A549 (cell line): ENCODE measurements at regions not wholly inside any gene's neighbourhood (a gene's known extent, or its start where the extent isn't known, plus 50 kb on each side); places are given as distances from the start of the nearest gene placed in this dataset.

Experiments
- ATAC-seq, 2 experiments: fragments of 200-7000 bp in 1 of 2; fragments of >200 bp in 1 of 2; cut with Nextera tagmentation in 1 of 2; cut with Tn5 transposase in 1 of 2; 3 replicates each; pipeline versions ENCODE4 v1.8.0 to v1.9.1; 2018 to 2020; ENCODE audit warnings: mild to moderate bottlenecking in 1 of 2, moderate library complexity in 1 of 2
- CTCF ChIA-PET: fragments of 300-600 bp; sonication (Branson Sonifier 250); formaldehyde crosslinking; extraction: SDS; loops from one replicate; lab custom pipeline; 2021; ENCODE audit warnings: antibody characterized with exemption, inconsistent platforms; lab: Yijun Ruan, JAX
- POLR2A ChIA-PET: fragments of 350-600 bp; formaldehyde crosslinking; extraction: SDS; loops from one replicate; lab custom pipeline; 2021; ENCODE audit warnings: antibody characterized with exemption, inconsistent platforms; lab: Yijun Ruan, JAX
- DNase-seq, 2 experiments: peaks; one replicate each; pipeline versions ENCODE4 v3.0.0 to v3.0.0-alpha.2; 2011 to 2016; ENCODE audit warnings: low read depth in 1 of 2, low spot score in 1 of 2
- FAIRE-seq: peaks from 2 replicates; lab custom pipeline; 2011; peaks lifted over from hg19 to GRCh38; lab: Jason Lieb, UNC
- H3K27ac ChIP-seq, 2 experiments: fragments of >200 bp; sonication (Bioruptor Twin); formaldehyde crosslinking; 3 replicates each; pipeline ENCODE4 v1.5.1; 2016 to 2017
- H3K4me1 ChIP-seq: fragments of >200 bp; sonication (Bioruptor Twin); formaldehyde crosslinking; 3 replicates; pipeline ENCODE4 v1.6.1; 2016
- H3K4me2 ChIP-seq: fragments of >200 bp; sonication (Bioruptor Twin); formaldehyde crosslinking; 3 replicates; pipeline ENCODE4 v1.6.1; 2016
- H3K4me3 ChIP-seq: fragments of >200 bp; sonication (Bioruptor Twin); formaldehyde crosslinking; 3 replicates; pipeline ENCODE4 v1.5.1; 2016
- H3K9me3 ChIP-seq: fragments of >200 bp; sonication (Bioruptor Twin); formaldehyde crosslinking; 3 replicates; pipeline ENCODE4 v1.6.1; 2016
- ATOH8 ChIP-seq: fragments of 250-450 bp; sonication (Bioruptor Pico); IDR thresholded peaks from 2 replicates; pipeline ENCODE4 v1.5.0; 2020; ENCODE audit warnings: low read depth, mild to moderate bottlenecking, moderate library complexity
- BCL3 ChIP-seq: fragments of >200 bp; sonication (Bioruptor Twin); formaldehyde crosslinking; IDR thresholded peaks from 3 replicates; pipeline ENCODE4 v1.6.1; 2016
- CBX2 ChIP-seq: fragments of 200-600 bp; sonication (generic); IDR thresholded peaks from 2 replicates; pipeline ENCODE4 v1.6.1; 2016; ENCODE audit warnings: low read depth, mild to moderate bottlenecking, borderline replicate concordance
- CBX8 ChIP-seq: fragments of 200-600 bp; sonication (generic); IDR thresholded peaks from 2 replicates; pipeline ENCODE4 v1.6.1; 2016
- CHD2 ChIP-seq: fragments of 150-350 bp; IDR thresholded peaks from 2 replicates; pipeline ENCODE4 v1.6.1; 2014; ENCODE audit warnings: low read length; ENCODE audit not compliant: partially characterized antibody
- CTCF ChIP-seq: fragments of >200 bp; sonication (Bioruptor Twin); formaldehyde crosslinking; IDR thresholded peaks from 3 replicates; pipeline ENCODE4 v1.5.1; 2016
- EHF ChIP-seq: fragments of 250-450 bp; sonication (Bioruptor Pico); IDR thresholded peaks from 2 replicates; pipeline ENCODE4 v1.5.0; 2020; ENCODE audit warnings: mild to moderate bottlenecking
- EP300 ChIP-seq, 2 experiments: fragments of >200 bp; sonication (Bioruptor Twin); formaldehyde crosslinking; IDR thresholded peaks; 2 replicates in 1 of 2; 3 replicates in 1 of 2; pipeline ENCODE4 v1.6.1; 2016 to 2017
- ESRRA ChIP-seq: fragments of 150-350 bp; IDR thresholded peaks from 2 replicates; pipeline ENCODE4 v1.6.1; 2014; ENCODE audit warnings: mild to moderate bottlenecking, low read length, borderline replicate concordance
- FOSB ChIP-seq: fragments of 250-450 bp; sonication (Bioruptor Pico); IDR thresholded peaks from 2 replicates; pipeline ENCODE4 v1.5.0; 2020; ENCODE audit warnings: mild to moderate bottlenecking, moderate library complexity
- FOSL2 ChIP-seq, 2 experiments: fragments of 450-650 bp in 1 of 2; fragments of >200 bp in 1 of 2; sonication (Bioruptor Twin) in 1 of 2; formaldehyde crosslinking; IDR thresholded peaks; 2 replicates each; pipeline versions ENCODE4 v1.5.0 to v1.6.1; 2016 to 2020; ENCODE audit warnings: mild to moderate bottlenecking in 1 of 2, moderate library complexity in 1 of 2
- FOXS1 ChIP-seq: fragments of 250-450 bp; sonication (Bioruptor Pico); IDR thresholded peaks from 2 replicates; pipeline ENCODE4 v1.5.0; 2020; ENCODE audit warnings: mild to moderate bottlenecking, moderate library complexity
- HDAC2 ChIP-seq: fragments of 200-600 bp; sonication (generic); IDR thresholded peaks from 2 replicates; pipeline ENCODE4 v1.6.1; 2016
- HES2 ChIP-seq: fragments of >200 bp; sonication (Bioruptor Twin); formaldehyde crosslinking; IDR thresholded peaks from 2 replicates; pipeline ENCODE4 v1.6.1; 2016
- KDM5A ChIP-seq: fragments of 200-600 bp; sonication (generic); IDR thresholded peaks from 2 replicates; pipeline ENCODE4 v1.6.1; 2016; ENCODE audit warnings: antibody characterized with exemption, mild to moderate bottlenecking
- MAFK ChIP-seq: fragments of 450-650 bp; IDR thresholded peaks from 2 replicates; pipeline ENCODE4 v1.6.1; 2014; ENCODE audit not compliant: partially characterized antibody
- MAZ ChIP-seq: fragments of 150-350 bp; IDR thresholded peaks from 2 replicates; pipeline ENCODE4 v1.6.1; 2014; ENCODE audit warnings: antibody characterized with exemption, low read depth, low read length, borderline replicate concordance
- MYC ChIP-seq: IDR thresholded peaks from 2 replicates; pipeline ENCODE4 v1.6.1; 2012; ENCODE audit warnings: mild to moderate bottlenecking, inconsistent platforms, low read length, improper control_type of control experiment, borderline replicate concordance
- NR3C1 ChIP-seq: fragments of >200 bp; sonication (Bioruptor Twin); formaldehyde crosslinking; IDR thresholded peaks from 3 replicates; pipeline ENCODE4 v1.6.1; 2017
- PHF8 ChIP-seq: fragments of 200-600 bp; sonication (generic); IDR thresholded peaks from 2 replicates; pipeline ENCODE4 v1.6.1; 2016; ENCODE audit warnings: low read depth, mild to moderate bottlenecking, antibody characterized with exemption, moderate library complexity, borderline replicate concordance
- RAD21 ChIP-seq, 2 experiments: fragments of >200 bp in 1 of 2; sonication (Bioruptor Twin) in 1 of 2; formaldehyde crosslinking in 1 of 2; IDR thresholded peaks in 1 of 2; conservative IDR thresholded peaks in 1 of 2; 2 replicates in 1 of 2; 3 replicates in 1 of 2; pipeline ENCODE4 v1.6.1; 2012 to 2018; ENCODE audit warnings: inconsistent platforms in 1 of 2
- RARB ChIP-seq: fragments of 250-450 bp; sonication (Bioruptor Pico); IDR thresholded peaks from 2 replicates; pipeline ENCODE4 v1.8.0; 2021; ENCODE audit warnings: mild to moderate bottlenecking, moderate library complexity
- SREBF2 ChIP-seq: fragments of 450-650 bp; IDR thresholded peaks from 2 replicates; pipeline ENCODE4 v1.6.1; 2014; ENCODE audit warnings: mild to moderate bottlenecking, moderate library complexity
- USF2 ChIP-seq: fragments of 450-650 bp; IDR thresholded peaks from 2 replicates; pipeline ENCODE4 v1.6.1; 2014; ENCODE audit warnings: antibody characterized with exemption
- ZC3H11A ChIP-seq: fragments of 450-650 bp; IDR thresholded peaks from 2 replicates; pipeline ENCODE4 v1.6.1; 2014; ENCODE audit warnings: antibody characterized with exemption, mild to moderate bottlenecking
- ZFP36 ChIP-seq: fragments of 450-650 bp; IDR thresholded peaks from 2 replicates; pipeline ENCODE4 v1.6.1; 2014; ENCODE audit warnings: borderline replicate concordance; ENCODE audit not compliant: partially characterized antibody
- ZNF302 ChIP-seq: fragments of 250-450 bp; sonication (Bioruptor Pico); IDR thresholded peaks from 2 replicates; pipeline ENCODE4 v1.9.0; 2021; ENCODE audit warnings: inconsistent platforms, mild to moderate bottlenecking, moderate library complexity
- ZSCAN20 ChIP-seq: fragments of 250-450 bp; sonication (Bioruptor Pico); IDR thresholded peaks from 2 replicates; pipeline ENCODE4 v1.8.0; 2022; ENCODE audit warnings: mild to moderate bottlenecking, moderate library complexity
- WGBS: methylation state at CpG from one replicate; pipeline ENCODE4 v1.1.6; 2017; ENCODE audit errors: missing lambda C conversion rate; 5-methylcytosine and 5-hydroxymethylcytosine counted together
- TF ChIP-seq, protein P1 (sequence below): fragments of 150-350 bp; IDR thresholded peaks from 2 replicates; pipeline ENCODE4 v1.6.1; 2014; ENCODE audit warnings: low read depth, mild to moderate bottlenecking, low read length
- TF ChIP-seq, protein P2 (sequence below): IDR thresholded peaks from 2 replicates; pipeline ENCODE4 v1.6.1; 2012

DNA sequence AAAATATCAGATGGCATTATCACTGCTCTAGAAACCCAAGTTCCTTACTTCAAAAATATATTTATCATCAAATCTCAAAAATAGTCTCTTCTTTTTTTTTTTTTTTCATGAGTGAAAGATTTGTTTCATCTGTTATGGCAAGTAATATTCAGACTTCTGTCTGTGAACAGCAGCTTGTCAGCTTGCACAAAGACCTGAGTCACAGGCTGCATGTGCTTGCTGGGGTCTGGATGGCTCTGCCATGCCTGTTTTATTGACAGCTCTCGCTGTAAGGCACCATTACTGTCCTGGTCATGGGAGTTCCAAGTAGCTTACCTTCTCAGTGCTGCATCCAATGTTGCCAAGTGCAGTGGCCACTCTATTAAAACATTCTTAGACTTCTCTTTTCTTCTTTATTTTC lies 456.4 kb downstream of the GADD45G start:
- Histone ChIP-seq H3K4me2 (no peak overlapping the region), H3K4me1 (no peaks in the 10 kb centered on the region; the same call in 2 of the 3 replicates), H3K4me3 (no peak overlapping the region)
- CTCF ChIA-PET = interaction anchor here (0.7 to 2.6 kb wide), 4 partner anchors 18 to 458 kb away, joined by 3 to 12 read pairs (median 8); no protein-coding TSS in a partner anchor
- no peak for DNase-seq
- no peak for TF ChIP-seq CTCF
- TF ChIP-seq ESRRA = no peak
- TF ChIP-seq FOSL2 (IDR thresholded peaks at IDR 0.05) = no peak
- TF ChIP-seq FOSL2 (CRISPR knock-in tag; IDR thresholded peaks at IDR 0.05) = no peak
- no peak for TF ChIP-seq USF2
- TF ChIP-seq ZNF302 (CRISPR knock-in tag) = no peak
- no peak for TF ChIP-seq CBX2
- no peak for TF ChIP-seq EP300 (IDR thresholded peaks at IDR 0.05)
- no peak for TF ChIP-seq RAD21 (conservative IDR thresholded peaks at IDR 0.05 in 1 of 2, IDR thresholded peaks at IDR 0.05 in 1 of 2)
- TF ChIP-seq PHF8 = no peak
- no peak for TF ChIP-seq HDAC2
- no peak for TF ChIP-seq CBX8
- no peak for TF ChIP-seq RARB (CRISPR knock-in tag)
- TF ChIP-seq, protein P1, sequence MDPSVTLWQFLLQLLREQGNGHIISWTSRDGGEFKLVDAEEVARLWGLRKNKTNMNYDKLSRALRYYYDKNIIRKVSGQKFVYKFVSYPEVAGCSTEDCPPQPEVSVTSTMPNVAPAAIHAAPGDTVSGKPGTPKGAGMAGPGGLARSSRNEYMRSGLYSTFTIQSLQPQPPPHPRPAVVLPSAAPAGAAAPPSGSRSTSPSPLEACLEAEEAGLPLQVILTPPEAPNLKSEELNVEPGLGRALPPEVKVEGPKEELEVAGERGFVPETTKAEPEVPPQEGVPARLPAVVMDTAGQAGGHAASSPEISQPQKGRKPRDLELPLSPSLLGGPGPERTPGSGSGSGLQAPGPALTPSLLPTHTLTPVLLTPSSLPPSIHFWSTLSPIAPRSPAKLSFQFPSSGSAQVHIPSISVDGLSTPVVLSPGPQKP = no peak
- no peak for TF ChIP-seq MAFK
- no peak for TF ChIP-seq NR3C1
- TF ChIP-seq, all 56 proteins: peak for 0
- WGBS = 67% methylated on average over 1 of the region's 1 CpG
- ATAC-seq = no peak
- Histone ChIP-seq H3K9me3 (no peaks in the 10 kb centered on the region), H3K27ac (no peak overlapping the region)
- POLR2A ChIA-PET = no interaction called here
- FAIRE-seq = no peak

DNA sequence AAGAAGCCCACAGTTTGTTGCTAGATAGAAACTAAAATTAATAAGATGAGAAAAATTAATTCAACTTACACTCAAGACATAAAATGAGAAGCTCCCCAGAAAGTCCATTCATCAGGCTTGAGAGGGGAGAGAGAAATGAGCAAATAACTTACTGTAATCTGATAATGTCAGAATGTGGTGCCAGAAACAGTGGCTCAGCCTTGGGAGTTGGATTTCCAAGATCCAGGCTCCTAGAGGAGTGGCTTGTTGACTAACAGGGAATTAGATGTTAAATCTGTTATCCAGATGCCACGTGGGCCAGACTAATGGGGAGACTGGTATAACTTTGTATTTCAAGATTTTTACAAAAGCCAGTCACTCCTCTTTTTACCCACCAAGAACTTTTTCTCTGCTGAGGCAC lies 458.2 kb downstream of the GADD45G start:
- FAIRE-seq = no peak
- ChIA-PET POLR2A (no interaction called here), CTCF (interaction anchor here (1.1 to 2.6 kb wide), 4 partner anchors 16 to 460 kb away, joined by 3 to 12 read pairs (median 5); no protein-coding TSS in a partner anchor)

DNA sequence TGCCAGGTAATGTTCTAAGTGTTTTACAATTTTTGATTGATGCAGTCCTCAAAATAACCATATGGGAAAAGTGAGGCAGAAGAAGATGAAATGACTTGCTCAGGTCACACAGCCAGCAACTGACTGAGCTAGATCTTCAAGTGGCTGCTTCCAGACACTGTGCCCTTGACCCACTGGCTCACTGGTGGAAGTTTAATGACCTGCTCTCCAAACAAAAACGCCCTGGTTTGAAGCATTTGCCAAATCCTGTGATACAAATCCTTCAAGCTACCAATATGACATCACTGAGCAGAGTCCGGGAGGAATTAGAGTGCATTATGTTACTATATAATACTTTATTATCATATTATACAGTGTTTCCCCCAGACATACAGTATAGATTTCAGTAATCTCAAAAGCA lies 459.4 kb downstream of the GADD45G start:
- POLR2A ChIA-PET = no interaction called here
- Histone ChIP-seq H3K4me2 (no peak overlapping the region), H3K4me3 (no peak overlapping the region), H3K27ac (no peak overlapping the region), H3K9me3 (no peaks in the 10 kb centered on the region), H3K4me1 (no peaks in the 10 kb centered on the region)
- CTCF ChIA-PET = interaction anchor here (1.5 to 2.3 kb wide), 2 partner anchors 35 to 462 kb away, joined by 3 to 7 read pairs; no protein-coding TSS in a partner anchor
- no peak for FAIRE-seq
- DNase-seq = no peak
- ATAC-seq = no peak
- WGBS = 49% methylated on average over 2 of the region's 2 CpGs
- TF ChIP-seq KDM5A (no peak), EP300 (IDR thresholded peaks at IDR 0.05) (no peak), EHF (CRISPR knock-in tag) (no peak), HES2 (no peak), ZFP36 (no peak), FOSB (no peak), SREBF2 (no peak), ATOH8 (CRISPR knock-in tag) (no peak), BCL3 (no peak), ZSCAN20 (CRISPR knock-in tag) (no peak), MYC (no peak), ZC3H11A (no peak)
- TF ChIP-seq, protein P2, sequence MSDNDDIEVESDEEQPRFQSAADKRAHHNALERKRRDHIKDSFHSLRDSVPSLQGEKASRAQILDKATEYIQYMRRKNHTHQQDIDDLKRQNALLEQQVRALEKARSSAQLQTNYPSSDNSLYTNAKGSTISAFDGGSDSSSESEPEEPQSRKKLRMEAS = no peak

More for the DNA sequence above, 458.2 kb downstream of the GADD45G start:
- H3K4me2 ChIP-seq = no peak overlapping the region
- 7% methylated on average over 1 of the region's 1 CpG for WGBS
- H3K4me1 ChIP-seq = no peaks in the 10 kb centered on the region; the same call in 2 of the 3 replicates
- no peak for TF ChIP-seq FOSB
- TF ChIP-seq ZC3H11A = no peak
- TF ChIP-seq EHF (CRISPR knock-in tag) = no peak
- TF ChIP-seq, protein P2 = no peak
- no peak for TF ChIP-seq FOXS1 (CRISPR knock-in tag)
- no peak for TF ChIP-seq MAZ
- TF ChIP-seq CHD2 = no peak
- DNase-seq = no peak
- H3K9me3 ChIP-seq = no peaks in the 10 kb centered on the region
- H3K27ac ChIP-seq = no peak overlapping the region
- no peak for ATAC-seq
- no peak overlapping the region for H3K4me3 ChIP-seq
